Keratinocyte (primary cell): ENCODE measurements at regions not wholly inside any gene's neighbourhood (a gene's known extent, or its start where the extent isn't known, plus 50 kb on each side); places are given as distances from the start of the nearest gene placed in this dataset.

Source experiments
- DNase-seq: peaks from one replicate; pipeline ENCODE4 v3.0.0-alpha.2; 2011; ENCODE audit warnings: low read depth, missing footprints, low spot score
- FAIRE-seq: peaks from 2 replicates; lab custom pipeline; 2011; peaks lifted over from hg19 to GRCh38; lab: Jason Lieb, UNC
- H2AFZ ChIP-seq: 2 replicates; pipeline ENCODE4 v1.6.0; 2012; ENCODE audit warnings: low read length, control low read depth, inconsistent platforms; ENCODE audit not compliant: control insufficient read depth
- H3K27ac ChIP-seq: 2 replicates; pipeline ENCODE4 v1.5.1; 2011; ENCODE audit warnings: low read length; ENCODE audit not compliant: control insufficient read depth, insufficient read depth
- H3K27me3 ChIP-seq: 3 replicates; pipeline ENCODE4 v1.6.0; 2011; ENCODE audit warnings: low read length; ENCODE audit not compliant: control insufficient read depth, insufficient read depth; ENCODE audit errors: extremely low read depth
- H3K36me3 ChIP-seq, 2 experiments: 2 replicates in 1 of 2; 3 replicates in 1 of 2; pipeline ENCODE4 v1.5.1; 2011; ENCODE audit warnings: low read length in 2 of 2, mild to moderate bottlenecking in 1 of 2; ENCODE audit not compliant: control insufficient read depth in 2 of 2, insufficient read depth in 2 of 2; ENCODE audit errors: extremely low read depth in 1 of 2
- H3K4me1 ChIP-seq: 3 replicates; pipeline ENCODE4 v1.5.1; 2011; ENCODE audit warnings: low read length; ENCODE audit not compliant: control insufficient read depth, insufficient read depth; ENCODE audit errors: extremely low read depth
- H3K4me2 ChIP-seq: 3 replicates; pipeline ENCODE4 v1.6.0; 2011; ENCODE audit warnings: low read depth, low read length; ENCODE audit not compliant: control insufficient read depth, insufficient read depth; ENCODE audit errors: extremely low read depth
- H3K4me3 ChIP-seq, 3 experiments: fragments of 200-600 bp in 1 of 3; sonication (generic) in 1 of 3; 2 replicates in 2 of 3; 3 replicates in 1 of 3; pipeline ENCODE4 v1.5.1; 2011 to 2016; ENCODE audit warnings: low read length in 3 of 3, mild to moderate bottlenecking in 3 of 3, control low read depth in 2 of 3, inconsistent platforms in 1 of 3, low read depth in 1 of 3, mixed read lengths in 1 of 3, mixed run types in 1 of 3, moderate library complexity in 1 of 3; ENCODE audit not compliant: control insufficient read depth in 2 of 3, insufficient read depth in 2 of 3; ENCODE audit errors: extremely low read depth in 1 of 3
- H3K79me2 ChIP-seq: 2 replicates; pipeline ENCODE4 v1.6.0; 2012; ENCODE audit warnings: low read length; ENCODE audit not compliant: control insufficient read depth, insufficient read depth
- H3K9ac ChIP-seq: 3 replicates; pipeline ENCODE4 v1.6.0; 2011; ENCODE audit warnings: low read length; ENCODE audit not compliant: control insufficient read depth, insufficient read depth; ENCODE audit errors: extremely low read depth
- H3K9me1 ChIP-seq: 3 replicates; pipeline ENCODE4 v1.6.0; 2011; ENCODE audit warnings: low read length; ENCODE audit not compliant: control insufficient read depth, insufficient read depth; ENCODE audit errors: extremely low read depth
- H3K9me3 ChIP-seq: 2 replicates; pipeline ENCODE4 v1.5.1; 2012; ENCODE audit warnings: low read depth, low read length; ENCODE audit not compliant: control insufficient read depth
- H4K20me1 ChIP-seq: 3 replicates; pipeline ENCODE4 v1.6.0; 2011; ENCODE audit warnings: low read length; ENCODE audit not compliant: control insufficient read depth, insufficient read depth; ENCODE audit errors: extremely low read depth
- CTCF ChIP-seq, 3 experiments: IDR thresholded peaks in 1 of 3; conservative IDR thresholded peaks in 1 of 3; optimal IDR thresholded peaks in 1 of 3; 2 replicates in 2 of 3; 3 replicates in 1 of 3; pipeline versions ENCODE3 to v1.5.1; 2011; ENCODE audit warnings: low read length in 3 of 3, mild to moderate bottlenecking in 3 of 3, moderate library complexity in 2 of 3, control low read depth in 1 of 3, inconsistent platforms in 1 of 3; ENCODE audit not compliant: insufficient read depth in 2 of 3; ENCODE audit errors: extremely low read depth in 1 of 3
- EZH2 ChIP-seq: IDR thresholded peaks from one replicate; pipeline ENCODE4 v1.6.1; 2012; ENCODE audit warnings: inconsistent platforms, mild to moderate bottlenecking, low read length, moderate library complexity
- dilution Hi-C: fragments of 300-500 bp; cut with MboI; formaldehyde crosslinking; loops from one replicate; pipeline ENCODE4 v1.7.0; 2020; ENCODE audit warnings: low sequenced_read_pairs; ENCODE audit not compliant: extremely low pct_ligation_motif_present

DNA sequence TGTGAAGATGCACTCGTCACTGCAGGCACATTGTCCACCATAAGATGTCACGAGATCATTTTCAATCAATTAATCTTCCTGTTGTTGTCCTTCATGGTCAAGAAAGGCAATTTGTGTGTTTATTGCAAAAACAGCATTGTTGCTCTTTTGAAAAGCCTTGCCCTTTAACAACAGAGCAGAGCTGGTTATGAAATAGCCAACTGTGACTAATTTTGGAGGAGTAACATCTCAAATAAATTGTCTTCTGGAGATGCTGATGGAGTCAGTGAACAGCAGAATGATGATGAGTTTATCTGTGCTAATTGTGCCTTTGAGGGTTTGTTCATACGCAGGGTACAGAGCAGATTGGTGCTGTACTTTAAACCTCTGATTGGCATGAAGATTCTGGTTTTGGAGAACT, 88.3 kb upstream of the E2F7 start:
- no peak for DNase-seq
- Histone ChIP-seq H3K9me1 (no peaks in the 10 kb centered on the region), H3K9me3 (no peaks in the 10 kb centered on the region), H3K4me1 (peaks cover 9% of the 10 kb centered on the region), H3K27me3 (no peaks in the 10 kb centered on the region), H4K20me1 (no peaks in the 10 kb centered on the region), H2AFZ (no peak overlapping the region), H3K27ac (no peak overlapping the region), H3K36me3 (no peaks in the 10 kb centered on the region), H3K9ac (no peak overlapping the region), H3K79me2 (no peaks in the 10 kb centered on the region), H3K4me2 (no peak overlapping the region), H3K4me3 (no peak overlapping the region)
- peak; percentile 20 for FAIRE-seq
- dilution Hi-C loops, result no loop called here
- TF ChIP-seq EZH2, result no peak
- no peak for TF ChIP-seq CTCF (optimal IDR thresholded peaks at IDR 0.05 in 1 of 3, IDR thresholded peaks at IDR 0.05 in 1 of 3, conservative IDR thresholded peaks at IDR 0.05 in 1 of 3; ENCODE audit: extremely low read depth in 1 of 3, insufficient read depth in 2 of 3, low read length in 3 of 3)

DNA sequence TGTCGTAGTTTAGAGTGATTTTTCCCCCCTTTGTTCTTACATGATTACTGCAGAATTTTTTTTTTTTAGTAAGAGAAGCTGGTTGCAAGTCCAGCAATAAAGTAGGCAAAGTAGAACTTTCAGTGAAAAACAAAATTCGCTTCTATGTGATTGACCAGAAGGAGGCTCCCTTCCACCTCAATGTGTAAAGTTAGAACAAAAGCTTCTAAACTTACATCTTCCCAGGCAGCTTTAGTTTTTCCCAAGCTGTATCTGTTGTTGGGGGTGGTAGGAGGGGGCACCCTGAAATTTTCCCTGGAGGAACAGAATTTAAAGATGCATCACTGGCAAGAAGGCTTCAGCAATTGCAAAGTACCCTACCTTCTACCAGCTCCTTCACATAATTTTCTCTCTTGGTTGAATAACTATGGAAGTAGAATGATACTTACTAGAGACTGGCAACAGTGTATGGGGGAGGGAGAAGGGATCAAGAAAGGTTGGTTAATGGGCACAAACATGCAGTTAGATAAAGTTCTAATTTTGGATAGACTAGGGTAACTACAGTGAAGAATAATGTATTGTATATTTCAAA, 87.3 kb upstream of the E2F7 start:
- H4K20me1 ChIP-seq, result no peaks in the 10 kb centered on the region
- no peaks in the 10 kb centered on the region for H3K36me3 ChIP-seq
- TF ChIP-seq EZH2 (no peak), CTCF (optimal IDR thresholded peaks at IDR 0.05 in 1 of 3, IDR thresholded peaks at IDR 0.05 in 1 of 3, conservative IDR thresholded peaks at IDR 0.05 in 1 of 3; ENCODE audit: extremely low read depth in 1 of 3, insufficient read depth in 2 of 3, low read length in 3 of 3) (peak in 2 of 3 experiments; percentile 50 to 59)
- no peaks in the 10 kb centered on the region for H3K9me3 ChIP-seq
- no peak overlapping the region for H3K9ac ChIP-seq
- H3K79me2 ChIP-seq, result no peaks in the 10 kb centered on the region
- H3K4me2 ChIP-seq, result no peak overlapping the region
- H3K4me3 ChIP-seq, result no peak overlapping the region
- no peaks in the 10 kb centered on the region for H3K9me1 ChIP-seq
- no peak overlapping the region for H3K27ac ChIP-seq
- no peaks in the 10 kb centered on the region for H3K27me3 ChIP-seq
- FAIRE-seq (peak; percentile 51), DNase-seq (no peak)
- no peak overlapping the region for H2AFZ ChIP-seq
- peaks cover 9% of the 10 kb centered on the region for H3K4me1 ChIP-seq
- dilution Hi-C loops, result no loop called here
